ENCODE measurements at regions not wholly inside any gene's neighbourhood (a gene's known extent, or its start where the extent isn't known, plus 50 kb on each side); places are given as distances from the start of the nearest gene placed in this dataset.
"Not testable (repeated sequence)": the region's sequence is repeated elsewhere in the genome, so short reads cannot be mapped to it uniquely, and the experiment has no call there.

DNA sequence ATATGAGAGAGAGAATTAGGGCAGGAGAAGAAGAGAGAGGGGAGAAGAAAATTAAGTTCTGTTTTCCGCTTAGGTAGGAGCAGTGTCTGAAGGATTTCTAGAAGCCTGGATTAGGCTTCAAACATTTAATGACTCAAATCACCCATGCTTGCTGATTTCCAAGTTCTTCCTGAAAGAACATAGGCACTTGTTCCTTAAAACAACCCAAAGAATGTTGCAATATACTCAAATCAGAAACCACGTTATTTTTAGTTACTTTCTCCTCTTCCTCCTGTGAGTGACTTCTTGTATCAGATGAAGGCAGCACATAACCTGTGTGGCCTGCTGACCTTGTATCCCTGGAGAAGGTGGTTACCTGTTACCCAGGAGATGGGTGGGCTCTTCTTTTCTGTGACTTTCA is 351.5 kb upstream of the KLF4 start:
- Mint-ChIP-seq H3K27me3 (ENCODE audit: low read depth) (no peaks in the 10 kb centered on the region), H3K9me3 (peaks cover 12% of the 10 kb centered on the region), H3K27ac (no peak overlapping the region), H3K36me3 (ENCODE audit: low read depth) (no peaks in the 10 kb centered on the region), H3K4me3 (no peak overlapping the region), H3K4me1 (ENCODE audit: low read depth) (no peaks in the 10 kb centered on the region)
- DNase-seq (ENCODE audit: low spot score): no peak

DNA sequence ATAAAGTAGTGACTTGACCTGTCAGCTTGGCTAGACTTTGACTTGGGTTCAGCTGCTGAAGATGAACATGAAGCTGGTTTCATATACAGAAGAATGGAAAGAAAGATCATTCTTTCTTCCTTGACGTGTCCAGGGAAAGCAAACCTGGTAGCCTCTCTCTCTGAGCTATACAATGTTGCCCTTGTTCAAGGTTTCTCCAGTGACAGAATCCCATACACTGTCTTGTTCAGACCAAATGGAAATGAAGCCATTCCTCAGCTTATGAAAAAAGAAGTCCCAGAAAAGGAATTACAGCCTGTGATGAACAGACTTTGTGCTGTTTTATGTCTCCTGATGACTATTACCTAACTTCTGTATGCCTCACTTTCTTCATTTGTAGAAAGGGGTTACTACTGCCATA is 349.8 kb upstream of the KLF4 start:
- DNase-seq (ENCODE audit: low spot score): no peak
- H3K36me3 Mint-ChIP-seq (ENCODE audit: low read depth): no peaks in the 10 kb centered on the region
- H3K27ac Mint-ChIP-seq: no peak overlapping the region
- H3K4me1 Mint-ChIP-seq (ENCODE audit: low read depth): no peaks in the 10 kb centered on the region
- no peaks in the 10 kb centered on the region for H3K27me3 Mint-ChIP-seq (ENCODE audit: low read depth)
- H3K4me3 Mint-ChIP-seq: no peak overlapping the region
- H3K9me3 Mint-ChIP-seq: peaks cover 10% of the 10 kb centered on the region

DNA sequence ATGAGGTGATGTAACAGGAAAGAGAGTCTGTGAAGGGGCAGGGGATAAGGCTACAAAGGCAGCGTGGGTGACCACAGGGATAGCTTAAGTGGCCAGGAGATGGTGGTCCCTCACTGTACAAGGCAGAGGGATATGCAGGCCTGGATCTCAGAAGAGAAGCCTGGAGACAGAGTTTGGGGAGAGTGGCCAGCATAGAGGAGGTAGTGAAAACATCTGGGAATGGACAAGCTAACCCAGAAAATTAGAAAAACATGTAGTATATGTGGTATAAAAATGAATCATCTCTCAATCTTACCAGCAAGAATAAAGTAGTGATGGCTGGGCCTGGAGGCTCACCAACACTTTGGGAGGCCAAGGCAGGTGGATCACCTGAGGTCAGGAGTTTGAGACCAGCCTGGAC is 349.2 kb upstream of the KLF4 start:
- H3K27me3 Mint-ChIP-seq (ENCODE audit: low read depth): no peaks in the 10 kb centered on the region
- H3K9me3 Mint-ChIP-seq: peaks cover 10% of the 10 kb centered on the region
- DNase-seq (ENCODE audit: low spot score): no peak
- H3K36me3 Mint-ChIP-seq (ENCODE audit: low read depth): no peaks in the 10 kb centered on the region
- no peak overlapping the region for H3K27ac Mint-ChIP-seq
- no peak overlapping the region for H3K4me3 Mint-ChIP-seq
- no peaks in the 10 kb centered on the region for H3K4me1 Mint-ChIP-seq (ENCODE audit: low read depth)

GRCh38 chr9:107836300-107836699 is 346.7 kb upstream of the KLF4 start:
- peaks cover 10% of the 10 kb centered on the region for H3K9me3 Mint-ChIP-seq
- no peaks in the 10 kb centered on the region for H3K36me3 Mint-ChIP-seq (ENCODE audit: low read depth)
- H3K27me3 Mint-ChIP-seq (ENCODE audit: low read depth): no peaks in the 10 kb centered on the region
- DNase-seq (ENCODE audit: low spot score): no peak
- H3K4me1 Mint-ChIP-seq (ENCODE audit: low read depth): no peaks in the 10 kb centered on the region
- no peak overlapping the region for H3K4me3 Mint-ChIP-seq
- no peak overlapping the region for H3K27ac Mint-ChIP-seq

- Mint-ChIP-seq H3K27me3 (ENCODE audit: low read depth) (no peaks in the 10 kb centered on the region), H3K4me3 (no peak overlapping the region), H3K4me1 (ENCODE audit: low read depth) (no peaks in the 10 kb centered on the region), H3K9me3 (peaks cover 10% of the 10 kb centered on the region), H3K36me3 (ENCODE audit: low read depth) (no peaks in the 10 kb centered on the region), H3K27ac (no peak overlapping the region)
- DNase-seq (ENCODE audit: low spot score): no peak
Measured at GRCh38 chr9:107833295-107833694, 343.7 kb upstream of the KLF4 start.

- DNase-seq (ENCODE audit: low spot score): no peak
- Mint-ChIP-seq H3K27me3 (ENCODE audit: low read depth) (no peaks in the 10 kb centered on the region), H3K4me3 (no peak overlapping the region), H3K27ac (no peak overlapping the region), H3K9me3 (peaks cover 10% of the 10 kb centered on the region), H3K4me1 (ENCODE audit: low read depth) (no peaks in the 10 kb centered on the region), H3K36me3 (ENCODE audit: low read depth) (no peaks in the 10 kb centered on the region)
Measured at GRCh38 chr9:107832871-107833270, 343.3 kb upstream of the KLF4 start.

DNA sequence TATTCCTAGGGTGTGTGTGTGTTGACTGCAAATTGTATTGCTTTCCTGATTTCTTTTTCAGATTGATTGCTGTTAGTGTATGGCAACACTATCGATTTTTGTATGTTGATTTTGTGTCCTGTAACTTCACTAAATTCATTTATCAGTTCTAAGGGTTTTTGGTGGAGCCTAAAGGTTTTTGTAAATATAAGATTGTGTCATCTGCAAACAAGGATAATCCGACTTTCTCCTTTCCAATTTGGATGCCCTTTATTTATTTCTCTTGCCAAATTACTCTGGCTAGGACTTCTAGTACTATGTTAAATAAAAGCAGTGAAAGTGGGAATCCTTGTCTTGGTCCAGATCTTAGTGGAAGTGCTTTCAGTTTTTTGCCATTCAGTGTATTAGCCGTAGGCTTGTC is 340.9 kb upstream of the KLF4 start:
- Mint-ChIP-seq H3K9me3 (no peaks in the 10 kb centered on the region), H3K4me3 (no peak overlapping the region), H3K4me1 (ENCODE audit: low read depth) (no peaks in the 10 kb centered on the region), H3K27me3 (ENCODE audit: low read depth) (no peaks in the 10 kb centered on the region), H3K36me3 (ENCODE audit: low read depth) (no peaks in the 10 kb centered on the region), H3K27ac (no peak overlapping the region)
- no peak for DNase-seq (ENCODE audit: low spot score)

GRCh38 chr9:107827884-107828283 is 338.3 kb upstream of the KLF4 start:
- H3K9me3 Mint-ChIP-seq: no peaks in the 10 kb centered on the region
- H3K4me3 Mint-ChIP-seq: no peak overlapping the region
- no peak for DNase-seq (ENCODE audit: low spot score)
- no peak overlapping the region for H3K27ac Mint-ChIP-seq
- H3K36me3 Mint-ChIP-seq (ENCODE audit: low read depth): no peaks in the 10 kb centered on the region
- H3K4me1 Mint-ChIP-seq (ENCODE audit: low read depth): no peaks in the 10 kb centered on the region
- H3K27me3 Mint-ChIP-seq (ENCODE audit: low read depth): no peaks in the 10 kb centered on the region

DNA sequence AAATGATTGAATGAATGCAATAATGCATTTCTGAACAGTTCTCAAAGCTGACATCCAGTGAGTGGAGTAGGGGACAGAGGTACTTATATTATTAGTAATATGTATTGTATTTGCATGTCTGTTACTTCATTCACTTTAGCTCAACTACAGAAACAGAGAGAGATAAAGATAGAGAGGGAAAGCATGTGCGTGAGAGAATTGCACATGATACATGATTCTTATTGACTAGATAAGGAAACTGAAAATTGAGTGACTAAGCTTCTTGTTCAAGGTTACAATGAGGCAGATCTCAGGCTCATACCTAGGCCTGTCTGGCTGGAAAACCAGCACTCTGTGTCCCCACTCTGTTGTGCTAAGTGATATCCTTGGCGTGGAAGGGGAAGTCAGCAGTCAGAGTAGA is 337.7 kb upstream of the KLF4 start:
- no peaks in the 10 kb centered on the region for H3K4me1 Mint-ChIP-seq (ENCODE audit: low read depth)
- DNase-seq (ENCODE audit: low spot score): no peak
- H3K27ac Mint-ChIP-seq: no peak overlapping the region
- H3K36me3 Mint-ChIP-seq (ENCODE audit: low read depth): no peaks in the 10 kb centered on the region
- H3K4me3 Mint-ChIP-seq: no peak overlapping the region
- no peaks in the 10 kb centered on the region for H3K9me3 Mint-ChIP-seq
- no peaks in the 10 kb centered on the region for H3K27me3 Mint-ChIP-seq (ENCODE audit: low read depth)

GRCh38 chr9:107826688-107826983 is 337.1 kb upstream of the KLF4 start:
- not testable (repeated sequence) for H3K36me3 Mint-ChIP-seq (ENCODE audit: low read depth); H3K4me1 Mint-ChIP-seq (ENCODE audit: low read depth); H3K27me3 Mint-ChIP-seq (ENCODE audit: low read depth); H3K27ac Mint-ChIP-seq; DNase-seq (ENCODE audit: low spot score); H3K4me3 Mint-ChIP-seq; H3K9me3 Mint-ChIP-seq

- no peaks in the 10 kb centered on the region for H3K9me3 Mint-ChIP-seq
- no peak for DNase-seq (ENCODE audit: low spot score)
- H3K27ac Mint-ChIP-seq: no peak overlapping the region
- no peaks in the 10 kb centered on the region for H3K36me3 Mint-ChIP-seq (ENCODE audit: low read depth)
- no peaks in the 10 kb centered on the region for H3K27me3 Mint-ChIP-seq (ENCODE audit: low read depth)
- no peak overlapping the region for H3K4me3 Mint-ChIP-seq
- no peaks in the 10 kb centered on the region for H3K4me1 Mint-ChIP-seq (ENCODE audit: low read depth)
Measured at GRCh38 chr9:107824556-107824955, 335.0 kb upstream of the KLF4 start.

GRCh38 chr9:107819772-107820565 is 330.4 kb upstream of the KLF4 start:
- Mint-ChIP-seq H3K4me1 (ENCODE audit: low read depth) (no peaks in the 10 kb centered on the region), H3K27me3 (ENCODE audit: low read depth) (no peaks in the 10 kb centered on the region), H3K27ac (no peak overlapping the region), H3K36me3 (ENCODE audit: low read depth) (no peaks in the 10 kb centered on the region), H3K9me3 (no peaks in the 10 kb centered on the region), H3K4me3 (no peak overlapping the region)
- no peak for DNase-seq (ENCODE audit: low spot score)

- not testable (repeated sequence) for H3K4me1 Mint-ChIP-seq (ENCODE audit: low read depth); DNase-seq (ENCODE audit: low spot score); H3K27me3 Mint-ChIP-seq (ENCODE audit: low read depth); H3K9me3 Mint-ChIP-seq; H3K36me3 Mint-ChIP-seq (ENCODE audit: low read depth); H3K27ac Mint-ChIP-seq; H3K4me3 Mint-ChIP-seq
Measured at GRCh38 chr9:107818503-107818829, 328.9 kb upstream of the KLF4 start.

GRCh38 chr9:107817595-107818502 is 328.3 kb upstream of the KLF4 start:
- not testable (repeated sequence) for DNase-seq (ENCODE audit: low spot score); H3K36me3 Mint-ChIP-seq (ENCODE audit: low read depth); H3K27ac Mint-ChIP-seq; H3K27me3 Mint-ChIP-seq (ENCODE audit: low read depth); H3K4me1 Mint-ChIP-seq (ENCODE audit: low read depth); H3K4me3 Mint-ChIP-seq; H3K9me3 Mint-ChIP-seq

Data from T-helper 2 cell treated with Interferon-gamma antibody and Interleukin-4, amounts not matched to agents 5 μg/mL and 100 μg/mL, for 36 hours (primary cell).